GM21526 (cell line): ENCODE measurements at regions not wholly inside any gene's neighbourhood (a gene's known extent, or its start where the extent isn't known, plus 50 kb on each side); places are given as distances from the start of the nearest gene placed in this dataset.

Experiments
- ATAC-seq: cut with Tn5 transposase; IDR thresholded peaks from one replicate; pipeline ENCODE4 v1.9.1; 2021; ENCODE audit warnings: moderate library complexity; ENCODE audit not compliant: unreplicated experiment, low FRiP score

GRCh38 chr1:103180660-103181059, 72.3 kb upstream of the COL11A1 start:
- ATAC-seq: no peak

- no peak for ATAC-seq
Observed at GRCh38 chr1:103177108-103177775, 68.9 kb upstream of the COL11A1 start.

GRCh38 chr1:103171041-103171590, 62.8 kb upstream of the COL11A1 start:
- ATAC-seq: no peak

GRCh38 chr1:103170609-103171008, 62.3 kb upstream of the COL11A1 start:
- ATAC-seq: no peak

- ATAC-seq: no peak
Observed at GRCh38 chr1:103162360-103162759, 54.0 kb upstream of the COL11A1 start.

- ATAC-seq: no peak
Observed at GRCh38 chr1:103160281-103160680, 52.0 kb upstream of the COL11A1 start.
